ENCODE measurements at regions not wholly inside any gene's neighbourhood (a gene's known extent, or its start where the extent isn't known, plus 50 kb on each side); places are given as distances from the start of the nearest gene placed in this dataset.

DNA sequence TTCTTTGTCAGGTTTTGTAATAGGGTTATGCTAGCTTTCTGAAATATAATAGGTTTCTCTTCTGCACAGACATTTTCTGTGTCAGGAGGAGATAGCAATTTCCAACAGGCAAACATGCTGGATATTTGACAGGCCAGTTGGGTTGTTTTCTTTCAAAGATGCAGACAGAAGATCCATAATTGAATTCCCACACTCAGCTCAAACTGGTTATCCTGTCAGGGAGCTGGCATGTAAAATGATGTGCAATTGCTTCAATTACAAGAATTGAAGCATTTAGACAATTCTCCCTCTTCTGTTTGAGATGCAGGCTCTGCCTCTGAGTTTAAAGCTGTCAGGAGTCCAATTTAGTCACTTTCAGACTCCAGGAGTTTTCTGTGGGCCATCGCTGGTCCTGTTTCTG lies 146.2 kb upstream of the ZKSCAN2 start:
- TF ChIP-seq, protein P1, sequence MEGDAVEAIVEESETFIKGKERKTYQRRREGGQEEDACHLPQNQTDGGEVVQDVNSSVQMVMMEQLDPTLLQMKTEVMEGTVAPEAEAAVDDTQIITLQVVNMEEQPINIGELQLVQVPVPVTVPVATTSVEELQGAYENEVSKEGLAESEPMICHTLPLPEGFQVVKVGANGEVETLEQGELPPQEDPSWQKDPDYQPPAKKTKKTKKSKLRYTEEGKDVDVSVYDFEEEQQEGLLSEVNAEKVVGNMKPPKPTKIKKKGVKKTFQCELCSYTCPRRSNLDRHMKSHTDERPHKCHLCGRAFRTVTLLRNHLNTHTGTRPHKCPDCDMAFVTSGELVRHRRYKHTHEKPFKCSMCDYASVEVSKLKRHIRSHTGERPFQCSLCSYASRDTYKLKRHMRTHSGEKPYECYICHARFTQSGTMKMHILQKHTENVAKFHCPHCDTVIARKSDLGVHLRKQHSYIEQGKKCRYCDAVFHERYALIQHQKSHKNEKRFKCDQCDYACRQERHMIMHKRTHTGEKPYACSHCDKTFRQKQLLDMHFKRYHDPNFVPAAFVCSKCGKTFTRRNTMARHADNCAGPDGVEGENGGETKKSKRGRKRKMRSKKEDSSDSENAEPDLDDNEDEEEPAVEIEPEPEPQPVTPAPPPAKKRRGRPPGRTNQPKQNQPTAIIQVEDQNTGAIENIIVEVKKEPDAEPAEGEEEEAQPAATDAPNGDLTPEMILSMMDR (conservative IDR thresholded peaks at IDR 0.05) = no peak
- H3K9me3 Mint-ChIP-seq = peaks cover 7% of the 10 kb centered on the region
- no peak overlapping the region for H3K27ac Mint-ChIP-seq (ENCODE audit: unreplicated experiment)
- H3K27me3 Mint-ChIP-seq (ENCODE audit: low read depth) = no peaks in the 10 kb centered on the region
- H3K36me3 Mint-ChIP-seq (ENCODE audit: low read depth) = no peaks in the 10 kb centered on the region
- H3K4me1 Mint-ChIP-seq = peaks cover 3% of the 10 kb centered on the region
- no peak overlapping the region for H3K4me3 Mint-ChIP-seq
- DNase-seq (ENCODE audit: low read depth, low spot score) = no peak

DNA sequence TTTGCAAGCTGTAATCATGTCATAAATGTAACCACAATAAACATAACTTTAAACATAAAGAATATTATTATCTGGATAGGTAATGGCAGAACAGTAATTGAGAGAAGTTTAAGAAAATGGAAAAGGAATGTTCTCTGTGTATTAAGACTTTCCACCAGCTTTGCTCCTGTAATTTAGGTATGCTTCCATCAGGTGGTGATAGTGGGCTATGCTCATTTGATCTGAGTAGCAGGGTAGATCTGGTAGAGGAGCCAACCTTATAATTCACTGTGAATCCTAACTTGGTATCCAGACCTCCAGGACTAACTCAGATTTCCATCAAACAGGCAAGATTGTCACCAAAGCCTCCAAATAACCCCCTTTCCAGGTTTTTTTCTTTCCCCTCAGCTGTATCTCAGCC lies 137.9 kb upstream of the ZKSCAN2 start:
- H3K27me3 Mint-ChIP-seq (ENCODE audit: low read depth) = peaks cover 2% of the 10 kb centered on the region
- no peak overlapping the region for H3K27ac Mint-ChIP-seq (ENCODE audit: unreplicated experiment)
- peaks cover 9% of the 10 kb centered on the region for H3K9me3 Mint-ChIP-seq
- H3K4me3 Mint-ChIP-seq = no peak overlapping the region
- no peaks in the 10 kb centered on the region for H3K4me1 Mint-ChIP-seq
- no peaks in the 10 kb centered on the region for H3K36me3 Mint-ChIP-seq (ENCODE audit: low read depth)
- DNase-seq (ENCODE audit: low read depth, low spot score) = no peak
- TF ChIP-seq, protein P1 (conservative IDR thresholded peaks at IDR 0.05) = peak; percentile 24

DNA sequence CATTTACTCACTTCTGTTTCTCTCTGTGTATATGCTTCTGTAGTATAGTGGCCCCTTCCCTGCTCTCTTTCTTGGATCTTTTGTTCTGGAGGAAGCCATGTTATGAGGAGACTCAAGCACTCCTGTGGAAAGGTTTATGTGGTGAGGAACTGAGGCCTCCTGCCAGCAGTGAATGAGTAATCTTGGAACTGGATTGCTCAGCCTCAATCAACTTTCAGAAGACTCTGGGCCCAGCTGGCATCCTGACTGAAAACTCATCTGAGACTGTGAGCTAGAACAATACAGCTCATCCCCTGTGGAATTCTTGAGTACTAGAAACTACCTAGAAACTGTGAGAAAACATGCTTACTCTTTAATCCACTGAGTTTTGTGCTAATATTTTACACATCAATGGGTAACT lies 133.1 kb upstream of the ZKSCAN2 start:
- no peaks in the 10 kb centered on the region for H3K4me1 Mint-ChIP-seq
- no peak overlapping the region for H3K4me3 Mint-ChIP-seq
- no peaks in the 10 kb centered on the region for H3K36me3 Mint-ChIP-seq (ENCODE audit: low read depth)
- H3K27me3 Mint-ChIP-seq (ENCODE audit: low read depth) = peaks cover 2% of the 10 kb centered on the region
- TF ChIP-seq, protein P1 (conservative IDR thresholded peaks at IDR 0.05) = no peak
- DNase-seq (ENCODE audit: low read depth, low spot score) = no peak
- no peak overlapping the region for H3K27ac Mint-ChIP-seq (ENCODE audit: unreplicated experiment)
- peaks cover under 1% of the 10 kb centered on the region for H3K9me3 Mint-ChIP-seq

DNA sequence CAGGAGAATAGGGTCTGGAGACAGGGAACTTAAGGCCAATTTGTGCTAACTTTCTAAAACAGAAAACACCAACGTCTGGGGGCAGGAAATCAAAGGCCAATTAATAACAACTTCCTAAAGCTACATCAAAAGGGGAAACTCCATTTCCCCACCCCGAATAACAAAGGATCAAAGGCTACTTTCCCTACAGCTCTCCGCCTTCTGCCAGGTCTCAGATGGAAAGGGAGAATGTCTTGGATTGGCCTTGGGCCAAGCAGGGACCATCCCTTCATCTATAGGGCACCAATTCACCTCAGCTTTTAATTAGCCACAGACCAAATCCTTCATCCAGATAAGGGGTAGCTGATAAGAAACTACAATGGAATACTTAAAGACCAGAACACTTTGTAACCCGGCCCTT lies 116.9 kb upstream of the ZKSCAN2 start:
- TF ChIP-seq, protein P1 (conservative IDR thresholded peaks at IDR 0.05) = no peak

DNA sequence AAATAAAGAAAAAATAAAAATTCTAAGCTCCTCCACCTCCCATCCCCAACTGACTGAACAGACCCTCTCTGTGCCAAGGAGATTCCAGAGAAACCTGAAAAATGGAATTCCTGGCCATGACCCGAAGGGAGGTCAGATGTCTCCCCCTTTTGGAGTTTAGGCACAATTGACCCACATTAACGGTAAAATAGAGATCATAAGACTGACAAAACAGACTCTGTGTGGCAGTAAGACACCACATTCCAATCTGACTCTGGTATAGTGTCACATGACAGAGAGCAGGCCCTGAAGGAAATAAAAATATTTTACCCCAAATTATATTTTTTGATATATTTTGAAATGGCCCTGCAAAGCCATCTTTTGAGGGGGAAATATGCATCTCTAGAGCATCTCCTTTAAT lies 115.1 kb upstream of the ZKSCAN2 start:
- H3K4me3 Mint-ChIP-seq = no peak overlapping the region
- no peaks in the 10 kb centered on the region for H3K4me1 Mint-ChIP-seq
- no peaks in the 10 kb centered on the region for H3K27me3 Mint-ChIP-seq (ENCODE audit: low read depth)
- H3K36me3 Mint-ChIP-seq (ENCODE audit: low read depth) = no peaks in the 10 kb centered on the region
- H3K27ac Mint-ChIP-seq (ENCODE audit: unreplicated experiment) = no peak overlapping the region
- DNase-seq (ENCODE audit: low read depth, low spot score) = no peak
- H3K9me3 Mint-ChIP-seq = peaks cover 2% of the 10 kb centered on the region
- TF ChIP-seq, protein P1 (conservative IDR thresholded peaks at IDR 0.05) = no peak

More for the DNA sequence above, 116.9 kb upstream of the ZKSCAN2 start:
- peaks cover 3% of the 10 kb centered on the region for H3K9me3 Mint-ChIP-seq
- H3K36me3 Mint-ChIP-seq (ENCODE audit: low read depth) = no peaks in the 10 kb centered on the region
- no peak for DNase-seq (ENCODE audit: low read depth, low spot score)
- no peak overlapping the region for H3K27ac Mint-ChIP-seq (ENCODE audit: unreplicated experiment)
- no peaks in the 10 kb centered on the region for H3K27me3 Mint-ChIP-seq (ENCODE audit: low read depth)
- no peak overlapping the region for H3K4me3 Mint-ChIP-seq
- no peaks in the 10 kb centered on the region for H3K4me1 Mint-ChIP-seq

DNA sequence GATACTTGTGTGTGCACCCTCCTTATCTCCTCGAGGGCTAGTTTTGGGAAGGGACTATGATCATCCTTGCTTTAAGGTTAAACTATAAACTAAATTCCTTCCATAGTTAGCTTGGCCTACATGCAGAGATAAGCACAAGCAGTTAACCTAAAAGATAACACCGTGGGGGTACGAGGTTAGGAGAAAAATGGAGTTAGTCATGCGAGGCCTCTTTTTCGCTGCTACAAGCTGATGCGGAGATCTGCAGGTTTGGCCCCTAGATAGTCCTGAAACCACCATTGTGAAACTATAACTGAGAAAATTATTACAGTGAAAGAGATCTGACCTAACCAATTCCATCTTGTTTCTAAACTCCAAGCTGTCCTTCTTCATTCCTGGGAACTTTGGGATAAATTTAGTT lies 113.7 kb upstream of the ZKSCAN2 start:
- Mint-ChIP-seq H3K27ac (ENCODE audit: unreplicated experiment) (no peak overlapping the region), H3K4me3 (no peak overlapping the region), H3K27me3 (ENCODE audit: low read depth) (no peaks in the 10 kb centered on the region), H3K4me1 (no peaks in the 10 kb centered on the region), H3K9me3 (peaks cover 2% of the 10 kb centered on the region), H3K36me3 (ENCODE audit: low read depth) (no peaks in the 10 kb centered on the region)
- no peak for DNase-seq (ENCODE audit: low read depth, low spot score)
- TF ChIP-seq, protein P1 (conservative IDR thresholded peaks at IDR 0.05) = no peak
